MM.1S (cell line): ENCODE measurements at regions not wholly inside any gene's neighbourhood (a gene's known extent, or its start where the extent isn't known, plus 50 kb on each side); places are given as distances from the start of the nearest gene placed in this dataset.

ENCODE experiments used
- DNase-seq: peaks from one replicate; pipeline ENCODE4 v3.0.0-alpha.2; 2015
- H2AFZ ChIP-seq: fragments of 300-600 bp; sonication (generic); 2 replicates; pipeline ENCODE4 v1.6.0; 2016; ENCODE audit warnings: antibody characterized with exemption, low read length
- H3F3A ChIP-seq: fragments of 300-600 bp; sonication (generic); 2 replicates; pipeline ENCODE4 v1.6.1; 2016; ENCODE audit warnings: mild to moderate bottlenecking, antibody characterized with exemption, low read length, moderate library complexity, mixed read lengths; ENCODE audit not compliant: insufficient read depth
- H3K27ac ChIP-seq: fragments of 300-600 bp; sonication (generic); 2 replicates; pipeline ENCODE4 v1.5.1; 2016; ENCODE audit warnings: mild to moderate bottlenecking, low read length
- H3K27me3 ChIP-seq: fragments of 300-600 bp; sonication (generic); replicated peaks from 2 replicates; pipeline ENCODE4 v1.6.0; 2016; ENCODE audit warnings: low read length; ENCODE audit not compliant: insufficient read depth
- H3K36me3 ChIP-seq: fragments of 300-600 bp; sonication (generic); replicated peaks from 2 replicates; pipeline ENCODE4 v1.6.1; 2016; ENCODE audit warnings: mild to moderate bottlenecking, low read length, mixed read lengths; ENCODE audit not compliant: insufficient read depth
- H3K4me1 ChIP-seq: fragments of 300-600 bp; sonication (generic); 2 replicates; pipeline ENCODE4 v1.6.1; 2016; ENCODE audit warnings: low read length, mixed read lengths
- H3K4me2 ChIP-seq: fragments of 300-600 bp; sonication (generic); 2 replicates; pipeline ENCODE4 v1.6.0; 2016; ENCODE audit warnings: low read depth, low read length
- H3K4me3 ChIP-seq: fragments of 300-600 bp; sonication (generic); 2 replicates; pipeline ENCODE4 v1.5.1; 2016; ENCODE audit warnings: low read length, mixed read lengths
- H3K79me2 ChIP-seq: fragments of 300-600 bp; sonication (generic); 2 replicates; pipeline ENCODE4 v1.6.1; 2016; ENCODE audit warnings: mixed run types, low read length, mixed read lengths
- H3K9ac ChIP-seq: fragments of 300-600 bp; sonication (generic); 2 replicates; pipeline ENCODE4 v1.6.1; 2016; ENCODE audit warnings: low read length, mixed read lengths
- H3K9me2 ChIP-seq: fragments of 300-600 bp; sonication (generic); replicated peaks from 2 replicates; pipeline ENCODE4 v1.6.1; 2016; ENCODE audit warnings: mild to moderate bottlenecking, low read length, mixed read lengths; ENCODE audit not compliant: insufficient read depth
- H3K9me3 ChIP-seq: fragments of 300-600 bp; sonication (generic); replicated peaks from 2 replicates; pipeline ENCODE4 v1.6.1; 2016; ENCODE audit warnings: mild to moderate bottlenecking, low read length, mixed read lengths; ENCODE audit not compliant: insufficient read depth
- H4K20me1 ChIP-seq: fragments of 300-600 bp; sonication (generic); 2 replicates; pipeline ENCODE4 v1.6.1; 2016; ENCODE audit warnings: mild to moderate bottlenecking, low read length, moderate library complexity, mixed read lengths; ENCODE audit not compliant: insufficient read depth
- CTCF ChIP-seq: fragments of 300-600 bp; sonication (generic); IDR thresholded peaks from 2 replicates; pipeline ENCODE4 v1.5.1; 2016; ENCODE audit warnings: antibody characterized with exemption, low read length, mixed read lengths
- EZH2 ChIP-seq: fragments of 300-600 bp; sonication (generic); optimal IDR thresholded peaks from 2 replicates; pipeline ENCODE3; 2017; ENCODE audit warnings: low read depth, mild to moderate bottlenecking, antibody characterized with exemption, low read length, mixed read lengths
- EZH2phosphoT487 ChIP-seq: fragments of 300-600 bp; sonication (generic); IDR thresholded peaks from 2 replicates; pipeline ENCODE4 v1.6.1; 2018; ENCODE audit warnings: antibody characterized with exemption, low read length

GRCh38 chr2:239889641-239890121, 135.5 kb downstream of the NDUFA10 start:
- Histone ChIP-seq H3K79me2 (no peaks in the 10 kb centered on the region), H3K27ac (no peak overlapping the region), H3K4me1 (no peaks in the 10 kb centered on the region), H3K9me3 (no peaks in the 10 kb centered on the region), H3K36me3 (no peaks in the 10 kb centered on the region), H3K9me2 (no peaks in the 10 kb centered on the region), H3K9ac (no peak overlapping the region), H3K4me2 (no peak overlapping the region), H3K4me3 (no peak overlapping the region), H4K20me1 (no peaks in the 10 kb centered on the region), H3F3A (no peaks in the 10 kb centered on the region), H3K27me3 (no peaks in the 10 kb centered on the region), H2AFZ (no peak overlapping the region)
- no peak for TF ChIP-seq EZH2
- no peak for TF ChIP-seq CTCF
- TF ChIP-seq EZH2phosphoT487, result no peak
- DNase-seq, result no peak

GRCh38 chr2:239887604-239888003, 137.5 kb downstream of the NDUFA10 start:
- DNase-seq, result no peak
- Histone ChIP-seq H3K4me2 (no peak overlapping the region), H3K9ac (no peak overlapping the region), H3K27me3 (no peaks in the 10 kb centered on the region), H3K4me1 (no peaks in the 10 kb centered on the region), H3K27ac (no peak overlapping the region), H3F3A (no peaks in the 10 kb centered on the region), H3K4me3 (no peak overlapping the region), H3K79me2 (no peaks in the 10 kb centered on the region), H3K9me2 (no peaks in the 10 kb centered on the region), H2AFZ (no peak overlapping the region), H3K9me3 (no peaks in the 10 kb centered on the region), H4K20me1 (no peaks in the 10 kb centered on the region), H3K36me3 (no peaks in the 10 kb centered on the region)
- TF ChIP-seq EZH2phosphoT487 (no peak), CTCF (no peak), EZH2 (no peak)

- no peak for TF ChIP-seq EZH2phosphoT487
- no peak for TF ChIP-seq EZH2
- no peak for TF ChIP-seq CTCF
- Histone ChIP-seq H3K9me3 (no peaks in the 10 kb centered on the region), H3K4me3 (no peak overlapping the region), H4K20me1 (no peaks in the 10 kb centered on the region), H3K36me3 (no peaks in the 10 kb centered on the region), H3K79me2 (no peaks in the 10 kb centered on the region), H3F3A (no peaks in the 10 kb centered on the region), H3K9me2 (no peaks in the 10 kb centered on the region), H3K4me2 (no peak overlapping the region), H3K9ac (no peak overlapping the region), H3K4me1 (no peaks in the 10 kb centered on the region), H2AFZ (no peak overlapping the region), H3K27me3 (no peaks in the 10 kb centered on the region), H3K27ac (no peak overlapping the region)
- DNase-seq, result no peak
These were observed 138.4 kb downstream of the NDUFA10 start for GRCh38 chr2:239886781-239887180.
